ENCODE measurements at regions not wholly inside any gene's neighbourhood (a gene's known extent, or its start where the extent isn't known, plus 50 kb on each side); places are given as distances from the start of the nearest gene placed in this dataset.
"Not testable (repeated sequence)": the region's sequence is repeated elsewhere in the genome, so short reads cannot be mapped to it uniquely, and the experiment has no call there.

GRCh38 chr13:89066868-89067466, 1395.8 kb downstream of the SLITRK5 start:
- Histone ChIP-seq H3K9ac (ENCODE audit: insufficient read length) (no peak overlapping the region), H3K36me3 (ENCODE audit: insufficient read depth, low read length) (no peaks in the 10 kb centered on the region), H3K4me3 (no peak overlapping the region), H3K27ac (no peak overlapping the region), H3K9me3 (ENCODE audit: low read depth, low read length) (no peaks in the 10 kb centered on the region)
- peak; percentile 63 for DNase-seq (ENCODE audit: low read depth, low spot score)
- TF ChIP-seq POLR2AphosphoS5 (IDR thresholded peaks at IDR 0.05; ENCODE audit: borderline replicate concordance, low read depth, low read length), result no peak
- no peak for TF ChIP-seq EZH2 (IDR thresholded peaks at IDR 0.05)
- TF ChIP-seq FOXP2 (optimal IDR thresholded peaks at IDR 0.05; ENCODE audit: control extremely low read depth, extremely low read length, insufficient read depth), result no peak

- TF ChIP-seq EZH2 (IDR thresholded peaks at IDR 0.05) (no peak), FOXP2 (optimal IDR thresholded peaks at IDR 0.05; ENCODE audit: control extremely low read depth, extremely low read length, insufficient read depth) (no peak), POLR2AphosphoS5 (IDR thresholded peaks at IDR 0.05; ENCODE audit: borderline replicate concordance, low read depth, low read length) (no peak)
- H3K36me3 ChIP-seq (ENCODE audit: insufficient read depth, low read length), result no peaks in the 10 kb centered on the region
- H3K9ac ChIP-seq (ENCODE audit: insufficient read length), result no peak overlapping the region
- H3K9me3 ChIP-seq (ENCODE audit: low read depth, low read length), result no peaks in the 10 kb centered on the region
- H3K27ac ChIP-seq, result no peak overlapping the region
- DNase-seq (ENCODE audit: low read depth, low spot score), result no peak
- no peak overlapping the region for H3K4me3 ChIP-seq
These were observed 1401.8 kb downstream of the SLITRK5 start for GRCh38 chr13:89072979-89073378.

- DNase-seq (ENCODE audit: low read depth, low spot score), result no peak
- Histone ChIP-seq H3K27ac (no peak overlapping the region), H3K36me3 (ENCODE audit: insufficient read depth, low read length) (no peaks in the 10 kb centered on the region), H3K9ac (ENCODE audit: insufficient read length) (no peak overlapping the region), H3K4me3 (no peak overlapping the region), H3K9me3 (ENCODE audit: low read depth, low read length) (no peaks in the 10 kb centered on the region)
- TF ChIP-seq EZH2 (IDR thresholded peaks at IDR 0.05) (no peak), FOXP2 (optimal IDR thresholded peaks at IDR 0.05; ENCODE audit: control extremely low read depth, extremely low read length, insufficient read depth) (no peak), POLR2AphosphoS5 (IDR thresholded peaks at IDR 0.05; ENCODE audit: borderline replicate concordance, low read depth, low read length) (no peak)
These were observed 1405.5 kb downstream of the SLITRK5 start for GRCh38 chr13:89076622-89077021.

GRCh38 chr13:89082623-89083022, 1411.5 kb downstream of the SLITRK5 start:
- no peak overlapping the region for H3K27ac ChIP-seq
- TF ChIP-seq EZH2 (IDR thresholded peaks at IDR 0.05) (no peak), POLR2AphosphoS5 (IDR thresholded peaks at IDR 0.05; ENCODE audit: borderline replicate concordance, low read depth, low read length) (no peak), FOXP2 (optimal IDR thresholded peaks at IDR 0.05; ENCODE audit: control extremely low read depth, extremely low read length, insufficient read depth) (no peak)
- H3K9me3 ChIP-seq (ENCODE audit: low read depth, low read length), result no peaks in the 10 kb centered on the region
- no peaks in the 10 kb centered on the region for H3K36me3 ChIP-seq (ENCODE audit: insufficient read depth, low read length)
- H3K9ac ChIP-seq (ENCODE audit: insufficient read length), result no peak overlapping the region
- no peak overlapping the region for H3K4me3 ChIP-seq
- no peak for DNase-seq (ENCODE audit: low read depth, low spot score)

GRCh38 chr13:89088107-89088506, 1416.9 kb downstream of the SLITRK5 start:
- not testable (repeated sequence) for DNase-seq (ENCODE audit: low read depth, low spot score); H3K36me3 ChIP-seq (ENCODE audit: insufficient read depth, low read length); H3K27ac ChIP-seq; H3K9ac ChIP-seq (ENCODE audit: insufficient read length); H3K9me3 ChIP-seq (ENCODE audit: low read depth, low read length); H3K4me3 ChIP-seq

- Histone ChIP-seq H3K4me3 (no peak overlapping the region), H3K27ac (no peak overlapping the region), H3K9ac (ENCODE audit: insufficient read length) (no peak overlapping the region), H3K9me3 (ENCODE audit: low read depth, low read length) (no peaks in the 10 kb centered on the region), H3K36me3 (ENCODE audit: insufficient read depth, low read length) (no peaks in the 10 kb centered on the region)
- no peak for TF ChIP-seq EZH2 (IDR thresholded peaks at IDR 0.05)
- no peak for TF ChIP-seq POLR2AphosphoS5 (IDR thresholded peaks at IDR 0.05; ENCODE audit: borderline replicate concordance, low read depth, low read length)
- TF ChIP-seq FOXP2 (optimal IDR thresholded peaks at IDR 0.05; ENCODE audit: control extremely low read depth, extremely low read length, insufficient read depth), result no peak
- DNase-seq (ENCODE audit: low read depth, low spot score), result no peak
These were observed 1426.8 kb downstream of the SLITRK5 start for GRCh38 chr13:89097994-89098393.

- no peak for DNase-seq (ENCODE audit: low read depth, low spot score)
- Histone ChIP-seq H3K36me3 (ENCODE audit: insufficient read depth, low read length) (no peaks in the 10 kb centered on the region), H3K9me3 (ENCODE audit: low read depth, low read length) (no peaks in the 10 kb centered on the region), H3K4me3 (no peak overlapping the region), H3K27ac (no peak overlapping the region), H3K9ac (ENCODE audit: insufficient read length) (no peak overlapping the region)
- TF ChIP-seq EZH2 (IDR thresholded peaks at IDR 0.05) (no peak), FOXP2 (optimal IDR thresholded peaks at IDR 0.05; ENCODE audit: control extremely low read depth, extremely low read length, insufficient read depth) (no peak), POLR2AphosphoS5 (IDR thresholded peaks at IDR 0.05; ENCODE audit: borderline replicate concordance, low read depth, low read length) (no peak)
These were observed 1442.6 kb downstream of the SLITRK5 start for GRCh38 chr13:89113744-89114143.

- TF ChIP-seq POLR2AphosphoS5 (IDR thresholded peaks at IDR 0.05; ENCODE audit: borderline replicate concordance, low read depth, low read length), result no peak
- TF ChIP-seq EZH2 (IDR thresholded peaks at IDR 0.05), result no peak
- TF ChIP-seq FOXP2 (optimal IDR thresholded peaks at IDR 0.05; ENCODE audit: control extremely low read depth, extremely low read length, insufficient read depth), result no peak
- H3K4me3 ChIP-seq, result no peak overlapping the region
- DNase-seq (ENCODE audit: low read depth, low spot score), result no peak
- H3K9ac ChIP-seq (ENCODE audit: insufficient read length), result no peak overlapping the region
- H3K27ac ChIP-seq, result no peak overlapping the region
- no peaks in the 10 kb centered on the region for H3K36me3 ChIP-seq (ENCODE audit: insufficient read depth, low read length)
- H3K9me3 ChIP-seq (ENCODE audit: low read depth, low read length), result no peaks in the 10 kb centered on the region
These were observed 1444.1 kb downstream of the SLITRK5 start for GRCh38 chr13:89115307-89115706.

GRCh38 chr13:89136678-89137077, 1465.5 kb downstream of the SLITRK5 start:
- Histone ChIP-seq H3K27ac (no peak overlapping the region), H3K36me3 (ENCODE audit: insufficient read depth, low read length) (no peaks in the 10 kb centered on the region), H3K4me3 (no peak overlapping the region), H3K9ac (ENCODE audit: insufficient read length) (no peak overlapping the region), H3K9me3 (ENCODE audit: low read depth, low read length) (no peaks in the 10 kb centered on the region)
- DNase-seq (ENCODE audit: low read depth, low spot score), result no peak
- TF ChIP-seq EZH2 (IDR thresholded peaks at IDR 0.05), result no peak
- no peak for TF ChIP-seq POLR2AphosphoS5 (IDR thresholded peaks at IDR 0.05; ENCODE audit: borderline replicate concordance, low read depth, low read length)
